GM23248 (cell line): ENCODE measurements at regions not wholly inside any gene's neighbourhood (a gene's known extent, or its start where the extent isn't known, plus 50 kb on each side); places are given as distances from the start of the nearest gene placed in this dataset.
"Not testable (repeated sequence)": the region's sequence is repeated elsewhere in the genome, so short reads cannot be mapped to it uniquely, and the experiment has no call there.

Source experiments
- EZH2 ChIP-seq: fragments of 200-600 bp; sonication (generic); IDR thresholded peaks from 2 replicates; pipeline ENCODE4 v1.6.1; 2018; ENCODE audit warnings: antibody characterized with exemption, mild to moderate bottlenecking; ENCODE audit not compliant: insufficient read depth, poor library complexity, severe bottlenecking
- EZH2phosphoT487 ChIP-seq: fragments of 200-600 bp; sonication (generic); IDR thresholded peaks from 2 replicates; pipeline ENCODE4 v1.6.1; 2018; ENCODE audit warnings: antibody characterized with exemption, moderate library complexity, mild to moderate bottlenecking, low read depth; ENCODE audit not compliant: insufficient read depth

GRCh38 chr10:52403801-52404200, 89.7 kb downstream of the DKK1 start:
- not testable (repeated sequence) for TF ChIP-seq EZH2, EZH2phosphoT487
